ENCODE measurements at regions not wholly inside any gene's neighbourhood (a gene's known extent, or its start where the extent isn't known, plus 50 kb on each side); places are given as distances from the start of the nearest gene placed in this dataset.

DNA sequence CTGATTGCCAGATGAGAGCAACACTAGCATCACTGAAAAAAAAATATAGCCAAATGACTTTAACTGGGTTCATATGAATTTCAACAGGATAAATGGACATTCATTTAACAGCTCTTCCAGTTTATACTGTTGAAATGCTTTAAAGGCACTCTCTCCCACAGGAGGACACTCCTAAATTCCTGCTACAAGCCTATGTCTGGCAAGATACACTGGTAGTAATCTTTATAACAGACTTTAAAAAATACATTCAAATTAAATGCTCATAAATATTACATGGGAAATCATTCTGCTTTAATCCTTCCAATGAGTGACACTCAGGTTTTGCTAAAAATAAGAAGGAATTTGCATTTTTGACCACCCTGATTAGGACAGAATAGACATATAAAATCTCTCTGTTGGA, 526.7 kb upstream of the ADAMTS5 start:
- Histone ChIP-seq H3K36me3 (ENCODE audit: control insufficient read depth, insufficient read depth, low read length) (no peaks in the 10 kb centered on the region), H3K4me3 (ENCODE audit: low read depth, low read length) (no peak overlapping the region), H3K27me3 (ENCODE audit: control insufficient read depth, insufficient read depth, low read length) (no peaks in the 10 kb centered on the region)
- no peak for FAIRE-seq
- TF ChIP-seq, protein P1, sequence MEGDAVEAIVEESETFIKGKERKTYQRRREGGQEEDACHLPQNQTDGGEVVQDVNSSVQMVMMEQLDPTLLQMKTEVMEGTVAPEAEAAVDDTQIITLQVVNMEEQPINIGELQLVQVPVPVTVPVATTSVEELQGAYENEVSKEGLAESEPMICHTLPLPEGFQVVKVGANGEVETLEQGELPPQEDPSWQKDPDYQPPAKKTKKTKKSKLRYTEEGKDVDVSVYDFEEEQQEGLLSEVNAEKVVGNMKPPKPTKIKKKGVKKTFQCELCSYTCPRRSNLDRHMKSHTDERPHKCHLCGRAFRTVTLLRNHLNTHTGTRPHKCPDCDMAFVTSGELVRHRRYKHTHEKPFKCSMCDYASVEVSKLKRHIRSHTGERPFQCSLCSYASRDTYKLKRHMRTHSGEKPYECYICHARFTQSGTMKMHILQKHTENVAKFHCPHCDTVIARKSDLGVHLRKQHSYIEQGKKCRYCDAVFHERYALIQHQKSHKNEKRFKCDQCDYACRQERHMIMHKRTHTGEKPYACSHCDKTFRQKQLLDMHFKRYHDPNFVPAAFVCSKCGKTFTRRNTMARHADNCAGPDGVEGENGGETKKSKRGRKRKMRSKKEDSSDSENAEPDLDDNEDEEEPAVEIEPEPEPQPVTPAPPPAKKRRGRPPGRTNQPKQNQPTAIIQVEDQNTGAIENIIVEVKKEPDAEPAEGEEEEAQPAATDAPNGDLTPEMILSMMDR (IDR thresholded peaks at IDR 0.05; ENCODE audit: insufficient read depth, low read length, severe bottlenecking): no peak
- no peak for DNase-seq (ENCODE audit: low read depth)

DNA sequence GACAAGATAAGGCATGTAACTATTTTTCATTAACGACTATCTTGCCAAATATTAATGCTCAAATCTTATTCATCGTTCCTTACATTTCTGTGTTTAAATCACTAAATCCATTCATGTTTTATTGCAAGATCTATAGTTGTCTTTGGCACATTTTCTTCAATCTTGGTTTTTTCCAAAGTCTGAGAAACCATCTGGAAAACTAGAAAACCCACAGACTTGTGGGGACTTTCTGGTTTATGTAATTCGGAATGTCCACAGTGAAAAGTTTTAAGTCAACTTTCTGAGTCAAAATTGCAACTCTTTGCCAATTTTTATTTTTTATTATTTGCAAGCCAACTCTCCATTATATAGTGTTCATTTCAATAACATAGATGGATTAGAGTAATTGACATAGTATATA, 520.8 kb upstream of the ADAMTS5 start:
- TF ChIP-seq, protein P1 (IDR thresholded peaks at IDR 0.05; ENCODE audit: insufficient read depth, low read length, severe bottlenecking): no peak
- H3K36me3 ChIP-seq (ENCODE audit: control insufficient read depth, insufficient read depth, low read length): no peaks in the 10 kb centered on the region
- no peak overlapping the region for H3K4me3 ChIP-seq (ENCODE audit: low read depth, low read length)
- DNase-seq (ENCODE audit: low read depth): no peak
- no peak for FAIRE-seq
- H3K27me3 ChIP-seq (ENCODE audit: control insufficient read depth, insufficient read depth, low read length): no peaks in the 10 kb centered on the region

DNA sequence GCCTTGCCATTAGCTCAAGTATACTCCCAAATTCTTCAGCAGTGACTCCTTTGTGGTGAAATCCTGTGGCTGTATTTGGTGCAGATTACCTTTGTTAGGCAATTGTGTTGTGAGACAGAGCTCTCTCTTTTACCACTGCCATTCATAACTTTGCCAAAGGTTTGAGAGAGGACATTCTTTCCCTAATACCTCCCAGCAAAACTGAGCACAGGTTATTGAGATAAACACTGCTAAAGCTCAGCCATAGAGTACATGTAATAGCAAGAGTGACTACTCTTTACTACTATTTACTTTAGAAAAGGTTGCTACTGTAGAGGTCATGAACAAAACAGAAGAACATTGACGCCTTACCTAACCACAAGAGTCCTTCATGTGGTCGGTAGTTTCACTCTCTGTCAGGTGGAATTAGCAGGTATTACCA, 514.0 kb upstream of the ADAMTS5 start:
- no peaks in the 10 kb centered on the region for H3K36me3 ChIP-seq (ENCODE audit: control insufficient read depth, insufficient read depth, low read length)
- DNase-seq (ENCODE audit: low read depth) (peak; percentile 77), FAIRE-seq (no peak)
- H3K4me3 ChIP-seq (ENCODE audit: low read depth, low read length): no peak overlapping the region
- H3K27me3 ChIP-seq (ENCODE audit: control insufficient read depth, insufficient read depth, low read length): no peaks in the 10 kb centered on the region
- TF ChIP-seq, protein P1 (IDR thresholded peaks at IDR 0.05; ENCODE audit: insufficient read depth, low read length, severe bottlenecking): no peak

GRCh38 chr21:27477296-27477695, 510.4 kb upstream of the ADAMTS5 start:
- Histone ChIP-seq H3K36me3 (ENCODE audit: control insufficient read depth, insufficient read depth, low read length) (no peaks in the 10 kb centered on the region), H3K4me3 (ENCODE audit: low read depth, low read length) (no peak overlapping the region), H3K27me3 (ENCODE audit: control insufficient read depth, insufficient read depth, low read length) (no peaks in the 10 kb centered on the region)
- FAIRE-seq: no peak
- TF ChIP-seq, protein P1 (IDR thresholded peaks at IDR 0.05; ENCODE audit: insufficient read depth, low read length, severe bottlenecking): no peak
- no peak for DNase-seq (ENCODE audit: low read depth)

DNA sequence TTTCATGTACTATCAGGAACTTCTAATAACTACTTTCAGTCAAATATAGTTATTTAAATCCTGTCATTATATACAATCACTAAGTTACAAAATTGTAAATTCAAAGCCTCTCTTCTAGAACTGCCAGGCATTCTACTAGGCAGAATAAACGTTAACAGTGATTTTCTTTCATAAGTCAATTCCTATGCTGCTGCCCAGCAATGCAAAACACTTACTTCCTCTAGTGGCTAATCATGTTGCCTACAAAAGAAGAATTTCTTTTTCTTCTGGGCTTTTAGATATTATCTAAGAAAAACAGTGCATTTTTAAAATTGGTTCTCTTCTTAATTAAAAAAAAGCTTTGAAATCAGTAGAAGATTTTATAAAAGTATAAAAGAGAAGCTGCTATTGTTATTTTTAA, 509.8 kb upstream of the ADAMTS5 start:
- TF ChIP-seq, protein P1 (IDR thresholded peaks at IDR 0.05; ENCODE audit: insufficient read depth, low read length, severe bottlenecking): no peak
- Histone ChIP-seq H3K4me3 (ENCODE audit: low read depth, low read length) (no peak overlapping the region), H3K27me3 (ENCODE audit: control insufficient read depth, insufficient read depth, low read length) (no peaks in the 10 kb centered on the region), H3K36me3 (ENCODE audit: control insufficient read depth, insufficient read depth, low read length) (no peaks in the 10 kb centered on the region)
- DNase-seq (ENCODE audit: low read depth): no peak
- no peak for FAIRE-seq

GRCh38 chr21:27475363-27475955, 508.6 kb upstream of the ADAMTS5 start:
- Histone ChIP-seq H3K27me3 (ENCODE audit: control insufficient read depth, insufficient read depth, low read length) (no peaks in the 10 kb centered on the region), H3K4me3 (ENCODE audit: low read depth, low read length) (no peak overlapping the region), H3K36me3 (ENCODE audit: control insufficient read depth, insufficient read depth, low read length) (no peaks in the 10 kb centered on the region)
- no peak for FAIRE-seq
- TF ChIP-seq, protein P1 (IDR thresholded peaks at IDR 0.05; ENCODE audit: insufficient read depth, low read length, severe bottlenecking): no peak
- no peak for DNase-seq (ENCODE audit: low read depth)
